Femur (tissue), 1 donor: ENCODE measurements at regions not wholly inside any gene's neighbourhood (a gene's known extent, or its start where the extent isn't known, plus 50 kb on each side); places are given as distances from the start of the nearest gene placed in this dataset.

Experiments
- DNase-seq: peaks from one replicate; pipeline ENCODE4 v3.0.0-alpha.2; 2017

GRCh38 chr3:193997228-193998122, 138.5 kb upstream of the HES1 start:
- DNase-seq = peak; percentile 40

- DNase-seq = no peak
These were observed 137.9 kb upstream of the HES1 start for GRCh38 chr3:193998123-193998448.

GRCh38 chr3:193998628-193999195, 137.2 kb upstream of the HES1 start:
- no peak for DNase-seq

- no peak for DNase-seq
These were observed 135.8 kb upstream of the HES1 start for GRCh38 chr3:194000100-194000499.

- DNase-seq = no peak
These were observed 135.2 kb upstream of the HES1 start for GRCh38 chr3:194000712-194001111.

GRCh38 chr3:194001728-194002459, 134.1 kb upstream of the HES1 start:
- no peak for DNase-seq

- DNase-seq = peak; percentile 86
These were observed 132.6 kb upstream of the HES1 start for GRCh38 chr3:194003114-194004057.

GRCh38 chr3:194005930-194006501, 129.9 kb upstream of the HES1 start:
- DNase-seq = no peak

- no peak for DNase-seq
These were observed 128.2 kb upstream of the HES1 start for GRCh38 chr3:194007592-194008337.

- DNase-seq = no peak
These were observed 126.9 kb upstream of the HES1 start for GRCh38 chr3:194009019-194009418.

GRCh38 chr3:194009892-194010533, 125.9 kb upstream of the HES1 start:
- DNase-seq = no peak

- no peak for DNase-seq
These were observed 124.1 kb upstream of the HES1 start for GRCh38 chr3:194011807-194012206.

- DNase-seq = no peak
These were observed 122.0 kb upstream of the HES1 start for GRCh38 chr3:194013928-194014327.

GRCh38 chr3:194014756-194015155, 121.2 kb upstream of the HES1 start:
- no peak for DNase-seq

- DNase-seq = no peak
These were observed 116.4 kb upstream of the HES1 start for GRCh38 chr3:194019398-194020165.

- no peak for DNase-seq
These were observed 113.9 kb upstream of the HES1 start for GRCh38 chr3:194022052-194022451.

- no peak for DNase-seq
These were observed 113.1 kb upstream of the HES1 start for GRCh38 chr3:194022816-194023215.

- DNase-seq = peak; percentile 39
These were observed 112.3 kb upstream of the HES1 start for GRCh38 chr3:194023501-194024280.

GRCh38 chr3:194025119-194025518, 110.8 kb upstream of the HES1 start:
- no peak for DNase-seq
